ENCODE measurements at regions not wholly inside any gene's neighbourhood (a gene's known extent, or its start where the extent isn't known, plus 50 kb on each side); places are given as distances from the start of the nearest gene placed in this dataset.

GRCh38 chr1:73701826-73702225, 496.1 kb downstream of the LRRIQ3 start:
- TF ChIP-seq CTCF (conservative IDR thresholded peaks at IDR 0.05; ENCODE audit: low read depth in 2 of 2) (no peak), POLR2AphosphoS5 (IDR thresholded peaks at IDR 0.05; ENCODE audit: low read depth) (no peak), CREB1 (CRISPR knock-in tag; IDR thresholded peaks at IDR 0.05; ENCODE audit: low read depth) (no peak), EZH2 (IDR thresholded peaks at IDR 0.05; ENCODE audit: low read depth, unreplicated experiment) (no peak), STAT1 (IDR thresholded peaks at IDR 0.05; ENCODE audit: unreplicated experiment) (no peak), REST (IDR thresholded peaks at IDR 0.05; ENCODE audit: unreplicated experiment) (no peak)

Measured in GM23338 (cell line).